ENCODE measurements at regions not wholly inside any gene's neighbourhood (a gene's known extent, or its start where the extent isn't known, plus 50 kb on each side); places are given as distances from the start of the nearest gene placed in this dataset.

DNA sequence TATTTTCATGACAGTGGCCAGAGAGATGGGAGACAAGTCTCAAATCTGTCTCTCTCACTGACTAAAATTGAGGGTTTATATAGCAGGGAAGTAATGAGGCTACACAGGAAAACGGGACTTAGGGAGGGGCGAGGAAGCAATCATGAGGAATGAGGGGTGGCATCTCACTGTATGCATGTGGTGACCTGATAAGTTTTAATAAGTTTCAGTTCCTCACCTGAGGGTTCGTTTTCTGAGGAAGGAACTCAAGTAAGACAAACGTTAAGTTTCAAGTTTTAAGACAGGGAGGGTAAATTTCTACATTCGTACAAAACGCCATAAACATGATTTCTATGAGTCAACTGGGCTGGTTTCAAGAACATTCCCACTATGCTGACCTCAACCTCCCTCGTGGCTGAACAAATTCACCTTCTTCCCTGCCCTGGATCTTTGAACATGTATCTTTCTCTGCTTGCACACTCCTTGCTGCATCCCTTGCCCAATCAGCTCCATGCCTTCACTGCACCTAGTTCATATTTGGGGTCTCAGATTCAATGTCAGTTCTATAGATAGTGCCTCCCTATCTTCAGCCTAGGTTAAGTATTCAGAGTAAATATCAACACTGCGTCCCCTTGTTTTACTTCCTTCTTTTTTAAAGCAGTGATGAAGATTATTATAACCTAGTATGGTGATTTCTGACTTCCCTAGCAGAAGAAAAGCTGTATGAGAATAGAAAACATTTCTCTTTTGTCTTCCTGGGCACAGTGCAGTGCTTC, 53.3 kb upstream of the CNTNAP5 start:
- no peaks in the 10 kb centered on the region; the same call in 1 of the 2 replicates for H3K9me3 ChIP-seq (ENCODE audit: insufficient read depth, low read depth, low read length)
- H3K36me3 ChIP-seq (ENCODE audit: insufficient read depth, low read depth, low read length) = no peaks in the 10 kb centered on the region
- H3K4me3 ChIP-seq (ENCODE audit: low read length) = no peak overlapping the region
- H3K4me1 ChIP-seq (ENCODE audit: insufficient read depth, low read length) = no peaks in the 10 kb centered on the region
- no peak overlapping the region for H3K9ac ChIP-seq (ENCODE audit: low read depth, low read length)
- no peaks in the 10 kb centered on the region for H3K27me3 ChIP-seq (ENCODE audit: insufficient read depth, low read length)
- no peak overlapping the region for H3K27ac ChIP-seq (ENCODE audit: low read length)
